ENCODE measurements at regions not wholly inside any gene's neighbourhood (a gene's known extent, or its start where the extent isn't known, plus 50 kb on each side); places are given as distances from the start of the nearest gene placed in this dataset.

DNA sequence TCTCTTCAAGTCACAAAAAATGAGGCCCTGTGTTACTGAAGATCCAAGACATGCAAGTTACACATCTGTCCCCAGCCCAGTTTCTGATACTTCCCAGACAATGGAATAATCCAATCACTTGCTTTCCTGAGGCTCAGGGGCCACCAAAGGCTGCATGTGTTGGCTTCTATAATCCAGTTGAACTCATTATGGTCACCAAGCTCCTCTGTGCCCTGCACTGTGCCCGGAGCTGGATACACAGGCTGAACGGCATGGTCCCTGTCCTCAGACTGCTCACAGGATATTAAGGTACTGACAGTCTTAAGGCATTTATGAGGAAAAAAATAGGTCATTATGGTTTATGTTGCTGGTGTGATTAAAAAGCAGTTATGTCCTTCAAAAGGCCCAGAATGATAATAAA lies 117.0 kb upstream of the SYT6 start:
- TF ChIP-seq, protein P1, sequence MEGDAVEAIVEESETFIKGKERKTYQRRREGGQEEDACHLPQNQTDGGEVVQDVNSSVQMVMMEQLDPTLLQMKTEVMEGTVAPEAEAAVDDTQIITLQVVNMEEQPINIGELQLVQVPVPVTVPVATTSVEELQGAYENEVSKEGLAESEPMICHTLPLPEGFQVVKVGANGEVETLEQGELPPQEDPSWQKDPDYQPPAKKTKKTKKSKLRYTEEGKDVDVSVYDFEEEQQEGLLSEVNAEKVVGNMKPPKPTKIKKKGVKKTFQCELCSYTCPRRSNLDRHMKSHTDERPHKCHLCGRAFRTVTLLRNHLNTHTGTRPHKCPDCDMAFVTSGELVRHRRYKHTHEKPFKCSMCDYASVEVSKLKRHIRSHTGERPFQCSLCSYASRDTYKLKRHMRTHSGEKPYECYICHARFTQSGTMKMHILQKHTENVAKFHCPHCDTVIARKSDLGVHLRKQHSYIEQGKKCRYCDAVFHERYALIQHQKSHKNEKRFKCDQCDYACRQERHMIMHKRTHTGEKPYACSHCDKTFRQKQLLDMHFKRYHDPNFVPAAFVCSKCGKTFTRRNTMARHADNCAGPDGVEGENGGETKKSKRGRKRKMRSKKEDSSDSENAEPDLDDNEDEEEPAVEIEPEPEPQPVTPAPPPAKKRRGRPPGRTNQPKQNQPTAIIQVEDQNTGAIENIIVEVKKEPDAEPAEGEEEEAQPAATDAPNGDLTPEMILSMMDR (IDR thresholded peaks at IDR 0.05; ENCODE audit: insufficient read depth, low read length, poor library complexity, severe bottlenecking) = no peak
- TF ChIP-seq EZH2phosphoT487 (conservative IDR thresholded peaks at IDR 0.05; ENCODE audit: low read length) = no peak
- no peak overlapping the region for H3K27ac ChIP-seq (ENCODE audit: low read depth, low read length)
- no peaks in the 10 kb centered on the region for H3K36me3 ChIP-seq (ENCODE audit: low read length)
- H3F3A ChIP-seq (ENCODE audit: insufficient read depth) = no peaks in the 10 kb centered on the region
- no peaks in the 10 kb centered on the region for H3K9me3 ChIP-seq (ENCODE audit: insufficient read depth, low read length)
- H3K79me2 ChIP-seq (ENCODE audit: insufficient read depth, low read length) = no peaks in the 10 kb centered on the region
- H3K4me2 ChIP-seq (ENCODE audit: low read depth, low read length, poor library complexity, severe bottlenecking) = no peak overlapping the region
- no peaks in the 10 kb centered on the region for H3K9me2 ChIP-seq (replicated peaks; ENCODE audit: insufficient read depth, low read length)
- H3K4me3 ChIP-seq (ENCODE audit: insufficient read depth, low read length, poor library complexity, severe bottlenecking) = no peak overlapping the region
- no peaks in the 10 kb centered on the region for H4K20me1 ChIP-seq (ENCODE audit: low read depth, low read length)
- H3K27me3 ChIP-seq (ENCODE audit: low read length) = no peaks in the 10 kb centered on the region
- H3K9ac ChIP-seq (ENCODE audit: low read length) = no peak overlapping the region
- H2AFZ ChIP-seq (ENCODE audit: low read depth, low read length, severe bottlenecking) = no peak overlapping the region

DNA sequence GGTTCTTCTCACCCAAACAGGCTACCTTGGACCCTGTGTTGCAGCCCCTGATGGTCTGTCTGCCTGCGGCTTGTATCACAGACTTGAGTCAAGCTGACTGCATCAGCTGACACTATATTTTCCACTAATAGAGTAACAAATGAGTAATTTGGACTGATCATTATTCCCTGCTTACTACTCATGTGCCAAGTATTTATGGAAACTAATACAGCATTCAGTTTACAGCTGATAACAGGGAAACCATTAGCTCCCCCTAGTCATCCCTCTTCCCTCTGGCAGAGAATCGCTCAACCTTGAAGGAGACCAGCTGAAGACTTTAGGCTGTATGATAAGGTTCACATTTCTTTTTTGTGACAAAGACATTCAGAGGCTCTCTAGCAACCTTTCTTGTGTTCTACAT lies 116.6 kb upstream of the SYT6 start:
- Histone ChIP-seq H3K9ac (ENCODE audit: low read length) (no peak overlapping the region), H4K20me1 (ENCODE audit: low read depth, low read length) (no peaks in the 10 kb centered on the region), H3K4me3 (ENCODE audit: insufficient read depth, low read length, poor library complexity, severe bottlenecking) (no peak overlapping the region), H2AFZ (ENCODE audit: low read depth, low read length, severe bottlenecking) (no peak overlapping the region), H3K9me2 (replicated peaks; ENCODE audit: insufficient read depth, low read length) (no peaks in the 10 kb centered on the region), H3K27ac (ENCODE audit: low read depth, low read length) (no peak overlapping the region), H3K9me3 (ENCODE audit: insufficient read depth, low read length) (no peaks in the 10 kb centered on the region), H3F3A (ENCODE audit: insufficient read depth) (no peaks in the 10 kb centered on the region), H3K79me2 (ENCODE audit: insufficient read depth, low read length) (no peaks in the 10 kb centered on the region), H3K4me2 (ENCODE audit: low read depth, low read length, poor library complexity, severe bottlenecking) (no peak overlapping the region), H3K36me3 (ENCODE audit: low read length) (no peaks in the 10 kb centered on the region), H3K27me3 (ENCODE audit: low read length) (no peaks in the 10 kb centered on the region)
- TF ChIP-seq, protein P1 (IDR thresholded peaks at IDR 0.05; ENCODE audit: insufficient read depth, low read length, poor library complexity, severe bottlenecking) = no peak
- no peak for TF ChIP-seq EZH2phosphoT487 (conservative IDR thresholded peaks at IDR 0.05; ENCODE audit: low read length)

DNA sequence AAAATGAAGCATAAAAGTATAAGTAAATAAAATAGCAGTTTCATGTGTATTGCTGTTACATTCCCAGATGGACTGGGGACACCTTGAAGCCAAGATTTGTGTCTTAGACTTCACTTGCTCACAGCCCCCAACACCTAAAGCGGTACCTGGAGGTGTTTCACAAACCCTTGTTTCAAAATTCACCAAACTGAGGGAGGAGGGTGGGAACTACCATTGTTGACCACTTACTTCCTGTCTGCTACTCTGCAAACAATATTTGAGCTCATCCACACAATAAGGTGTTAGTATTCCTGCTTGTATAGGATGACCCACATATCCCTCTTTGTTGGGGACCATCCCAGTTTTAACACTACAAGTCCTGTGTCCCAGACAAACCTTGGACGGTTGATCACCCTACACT lies 115.9 kb upstream of the SYT6 start:
- no peak overlapping the region for H3K27ac ChIP-seq (ENCODE audit: low read depth, low read length)
- H3K9ac ChIP-seq (ENCODE audit: low read length) = no peak overlapping the region
- no peaks in the 10 kb centered on the region for H3K9me2 ChIP-seq (replicated peaks; ENCODE audit: insufficient read depth, low read length)
- no peaks in the 10 kb centered on the region for H3K9me3 ChIP-seq (ENCODE audit: insufficient read depth, low read length)
- H3F3A ChIP-seq (ENCODE audit: insufficient read depth) = no peaks in the 10 kb centered on the region
- no peaks in the 10 kb centered on the region for H4K20me1 ChIP-seq (ENCODE audit: low read depth, low read length)
- H3K79me2 ChIP-seq (ENCODE audit: insufficient read depth, low read length) = no peaks in the 10 kb centered on the region
- no peaks in the 10 kb centered on the region for H3K36me3 ChIP-seq (ENCODE audit: low read length)
- no peaks in the 10 kb centered on the region for H3K27me3 ChIP-seq (ENCODE audit: low read length)
- TF ChIP-seq EZH2phosphoT487 (conservative IDR thresholded peaks at IDR 0.05; ENCODE audit: low read length) = no peak
- TF ChIP-seq, protein P1 (IDR thresholded peaks at IDR 0.05; ENCODE audit: insufficient read depth, low read length, poor library complexity, severe bottlenecking) = no peak
- no peak overlapping the region for H3K4me3 ChIP-seq (ENCODE audit: insufficient read depth, low read length, poor library complexity, severe bottlenecking)
- no peak overlapping the region for H2AFZ ChIP-seq (ENCODE audit: low read depth, low read length, severe bottlenecking)
- H3K4me2 ChIP-seq (ENCODE audit: low read depth, low read length, poor library complexity, severe bottlenecking) = no peak overlapping the region

DNA sequence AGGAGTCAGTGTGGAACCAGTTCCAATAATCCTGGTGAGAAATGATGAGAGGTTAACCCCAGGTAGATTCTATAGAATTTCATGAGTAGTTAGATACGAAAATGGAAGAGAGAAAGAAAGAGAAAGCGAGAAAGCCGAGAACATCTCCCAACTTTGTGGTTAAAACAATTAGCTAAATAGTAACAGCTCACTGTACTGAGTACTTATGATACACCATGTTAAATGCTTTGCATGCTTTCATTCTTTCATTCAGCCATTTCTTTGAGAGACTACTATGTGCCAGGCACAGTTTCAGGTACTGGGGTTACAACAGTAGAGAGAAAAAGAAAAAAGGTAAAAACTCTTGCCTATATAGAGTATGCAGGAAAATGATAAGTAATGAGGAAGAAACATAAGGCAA lies 109.7 kb upstream of the SYT6 start:
- H3K9ac ChIP-seq (ENCODE audit: low read length) = no peak overlapping the region
- H3K79me2 ChIP-seq (ENCODE audit: insufficient read depth, low read length) = no peaks in the 10 kb centered on the region
- H3K27ac ChIP-seq (ENCODE audit: low read depth, low read length) = no peak overlapping the region
- H3F3A ChIP-seq (ENCODE audit: insufficient read depth) = no peaks in the 10 kb centered on the region
- no peak overlapping the region for H3K4me3 ChIP-seq (ENCODE audit: insufficient read depth, low read length, poor library complexity, severe bottlenecking)
- no peaks in the 10 kb centered on the region for H3K9me2 ChIP-seq (replicated peaks; ENCODE audit: insufficient read depth, low read length)
- H3K36me3 ChIP-seq (ENCODE audit: low read length) = no peaks in the 10 kb centered on the region
- no peaks in the 10 kb centered on the region for H3K27me3 ChIP-seq (ENCODE audit: low read length)
- H3K9me3 ChIP-seq (ENCODE audit: insufficient read depth, low read length) = no peaks in the 10 kb centered on the region
- no peak for TF ChIP-seq EZH2phosphoT487 (conservative IDR thresholded peaks at IDR 0.05; ENCODE audit: low read length)
- TF ChIP-seq, protein P1 (IDR thresholded peaks at IDR 0.05; ENCODE audit: insufficient read depth, low read length, poor library complexity, severe bottlenecking) = no peak
- H4K20me1 ChIP-seq (ENCODE audit: low read depth, low read length) = no peaks in the 10 kb centered on the region
- no peak overlapping the region for H2AFZ ChIP-seq (ENCODE audit: low read depth, low read length, severe bottlenecking)
- H3K4me2 ChIP-seq (ENCODE audit: low read depth, low read length, poor library complexity, severe bottlenecking) = no peak overlapping the region

All from SU-DHL-6 (cell line).